HG03575 (cell line): ENCODE measurements at regions not wholly inside any gene's neighbourhood (a gene's known extent, or its start where the extent isn't known, plus 50 kb on each side); places are given as distances from the start of the nearest gene placed in this dataset.

Experiments
- ATAC-seq: cut with Tn5 transposase; IDR thresholded peaks from one replicate; pipeline ENCODE4 v1.9.1; 2021; ENCODE audit not compliant: unreplicated experiment, insufficient number of reproducible peaks, low FRiP score; ENCODE audit errors: extremely low read depth

GRCh38 chr15:39456582-39457330, 124.1 kb upstream of the THBS1 start:
- ATAC-seq: no peak

GRCh38 chr15:39458131-39458530, 122.7 kb upstream of the THBS1 start:
- no peak for ATAC-seq

GRCh38 chr15:39459548-39459947, 121.3 kb upstream of the THBS1 start:
- ATAC-seq: no peak

DNA sequence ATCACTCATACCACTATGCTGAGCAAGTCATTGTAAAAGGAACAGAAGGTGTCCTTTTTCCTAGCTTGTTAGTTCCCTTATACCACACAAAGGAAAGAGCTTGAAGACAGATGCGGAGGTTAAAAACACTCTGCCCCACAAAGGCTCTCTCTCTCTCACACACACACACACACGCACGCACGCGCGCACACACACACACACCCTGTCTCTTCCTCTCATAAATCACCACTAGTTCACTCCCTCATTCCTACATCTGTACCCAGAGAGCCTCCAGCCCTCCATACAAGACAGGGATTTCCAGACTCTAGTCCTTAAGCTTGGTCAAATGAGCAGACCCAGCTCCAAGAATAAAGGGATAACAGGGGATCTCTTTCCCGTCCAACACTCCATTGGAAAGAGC, 120.1 kb upstream of the THBS1 start:
- ATAC-seq: no peak

DNA sequence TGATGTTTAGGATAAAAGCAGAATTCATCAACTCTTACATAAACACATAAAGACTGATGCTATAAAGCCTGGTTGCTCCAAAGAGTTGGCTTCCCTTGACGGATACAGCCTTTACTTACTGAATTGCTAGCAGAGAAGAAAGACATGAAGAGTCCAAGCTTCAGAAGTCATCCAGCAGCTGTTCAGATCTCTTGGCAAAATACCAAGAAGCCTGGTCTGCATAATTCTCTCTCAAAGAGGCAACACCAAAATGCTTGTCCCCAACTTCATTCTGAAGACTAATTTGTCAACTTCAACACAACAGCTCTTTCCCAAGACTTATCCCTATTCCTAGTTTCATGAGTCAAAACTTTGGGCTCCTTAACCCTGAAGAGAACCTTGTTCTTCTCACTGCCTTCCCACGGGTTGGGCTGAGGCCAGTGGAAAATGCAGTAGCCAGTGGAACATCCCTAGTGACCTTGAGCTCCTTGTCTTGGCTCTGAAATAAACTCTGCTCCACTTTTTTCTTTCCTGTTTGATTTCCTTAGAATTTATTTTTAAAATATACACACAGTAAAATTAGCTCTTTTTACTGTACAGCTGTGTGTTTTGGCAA, 119.2 kb upstream of the THBS1 start:
- no peak for ATAC-seq

DNA sequence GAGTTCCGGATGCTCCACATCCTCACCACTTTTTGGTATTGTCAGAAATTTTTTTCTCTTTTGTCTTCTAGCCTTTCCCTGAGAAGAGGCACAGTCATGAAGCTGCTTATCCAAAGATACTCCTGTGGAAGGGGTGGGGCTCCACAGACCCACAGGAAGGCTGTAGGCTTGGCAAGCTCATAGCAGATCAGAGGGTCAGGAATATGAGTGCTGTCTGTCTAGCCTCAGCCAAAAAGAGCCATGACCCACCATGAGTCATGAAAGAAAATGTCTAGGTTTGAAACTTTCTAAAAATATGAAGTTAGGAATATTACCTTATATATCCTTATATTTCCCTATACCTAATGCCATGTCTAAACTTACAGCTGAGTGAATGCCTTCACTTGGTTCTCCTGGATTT, 118.2 kb upstream of the THBS1 start:
- no peak for ATAC-seq

DNA sequence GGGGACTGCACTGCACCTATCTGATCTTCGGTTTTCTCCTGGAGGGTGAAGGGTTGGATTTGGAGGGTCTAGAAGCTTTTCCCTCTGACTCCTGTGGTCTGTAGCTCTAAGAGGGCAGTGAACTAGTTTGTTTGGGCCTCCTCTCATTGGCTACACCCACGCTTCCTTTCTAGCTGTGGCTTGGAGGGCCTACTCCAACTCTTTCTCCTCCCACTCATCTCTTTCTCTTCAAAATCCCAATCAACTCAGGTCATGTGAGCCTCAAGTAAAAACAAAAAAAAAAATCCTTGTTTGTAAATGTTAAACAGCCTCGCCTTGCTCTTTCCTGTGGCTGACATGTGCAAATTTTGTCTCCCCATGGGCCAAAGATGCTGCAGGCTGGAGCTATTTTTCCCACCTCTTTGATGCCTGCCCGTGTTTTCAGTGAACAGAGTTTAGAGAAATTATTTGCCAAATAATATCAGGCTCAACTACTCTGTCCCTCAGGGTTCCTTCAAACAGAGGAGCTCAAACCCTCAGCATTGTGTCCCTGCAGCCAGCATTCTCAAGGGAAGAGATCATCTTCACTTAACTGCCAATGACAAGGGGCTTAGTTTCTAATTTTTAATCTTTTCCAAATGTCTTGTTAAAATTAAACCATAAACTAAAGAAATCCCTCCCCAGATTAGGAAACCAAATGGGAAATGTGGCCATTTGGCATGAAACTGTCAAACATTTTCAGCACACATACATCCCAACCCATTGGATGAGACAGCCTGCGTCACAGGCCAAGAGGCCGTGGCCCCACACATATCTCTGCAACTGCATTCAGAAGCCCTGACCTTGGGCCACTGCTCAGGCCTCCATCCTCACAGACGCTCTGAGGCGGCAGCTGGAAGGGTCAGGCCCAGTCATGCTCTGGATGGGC, 114.8 kb upstream of the THBS1 start:
- no peak for ATAC-seq

GRCh38 chr15:39466750-39467105, 114.2 kb upstream of the THBS1 start:
- ATAC-seq: no peak

- ATAC-seq: no peak
Measured at GRCh38 chr15:39468331-39468730, 112.5 kb upstream of the THBS1 start.

DNA sequence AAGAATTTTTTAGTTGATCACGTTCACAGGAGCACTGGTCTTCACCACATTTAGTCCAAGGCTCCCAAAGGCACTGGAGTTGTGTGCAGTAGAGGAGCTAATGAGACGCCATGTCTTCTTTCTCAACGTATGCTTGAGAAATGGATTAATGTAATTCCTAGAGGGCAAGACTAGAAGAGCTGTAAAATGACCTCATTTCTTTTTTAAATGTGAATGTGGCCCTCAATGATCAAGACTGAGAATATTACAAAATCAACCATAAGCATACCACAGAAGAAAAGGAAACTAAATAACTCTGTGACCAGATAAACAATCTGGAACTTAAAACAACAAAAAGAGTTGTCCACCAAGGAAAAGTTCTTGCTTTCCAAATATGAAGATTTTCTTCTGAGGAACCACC, 112.1 kb upstream of the THBS1 start:
- no peak for ATAC-seq

DNA sequence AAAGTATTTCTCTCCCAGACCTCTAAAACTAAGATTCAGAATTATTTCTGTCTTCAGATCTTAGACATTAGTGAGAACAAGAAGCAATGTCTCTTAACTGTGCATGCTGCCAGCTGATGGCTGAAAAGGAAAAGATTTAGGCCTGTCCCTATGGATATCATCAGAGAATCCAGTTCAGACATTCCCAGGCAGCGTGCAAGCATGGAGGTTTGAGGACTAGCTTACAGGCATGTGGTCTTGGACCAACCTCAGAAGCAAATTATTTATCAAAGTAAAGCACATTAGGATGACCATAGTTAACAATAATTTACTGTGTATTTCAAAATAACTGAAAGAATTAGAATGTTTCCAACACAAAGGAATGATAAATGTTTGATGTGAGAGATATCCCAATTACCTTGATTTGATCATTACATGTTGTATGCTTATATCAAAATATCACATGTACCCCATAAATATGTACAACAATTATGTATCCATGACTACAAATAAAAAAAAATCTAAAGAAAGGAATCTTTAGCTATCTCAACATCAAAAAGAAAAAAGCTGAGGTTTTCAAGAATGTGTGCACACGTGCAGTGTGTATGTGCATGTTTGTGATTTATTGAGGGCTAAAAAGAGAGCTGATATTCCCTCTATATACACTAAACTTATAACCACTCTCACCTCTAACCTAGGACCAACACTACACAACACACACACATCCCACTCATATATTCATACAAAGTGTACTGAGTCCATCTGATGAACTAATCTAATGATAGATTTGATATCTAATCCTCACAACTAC, 108.9 kb upstream of the THBS1 start:
- no peak for ATAC-seq

DNA sequence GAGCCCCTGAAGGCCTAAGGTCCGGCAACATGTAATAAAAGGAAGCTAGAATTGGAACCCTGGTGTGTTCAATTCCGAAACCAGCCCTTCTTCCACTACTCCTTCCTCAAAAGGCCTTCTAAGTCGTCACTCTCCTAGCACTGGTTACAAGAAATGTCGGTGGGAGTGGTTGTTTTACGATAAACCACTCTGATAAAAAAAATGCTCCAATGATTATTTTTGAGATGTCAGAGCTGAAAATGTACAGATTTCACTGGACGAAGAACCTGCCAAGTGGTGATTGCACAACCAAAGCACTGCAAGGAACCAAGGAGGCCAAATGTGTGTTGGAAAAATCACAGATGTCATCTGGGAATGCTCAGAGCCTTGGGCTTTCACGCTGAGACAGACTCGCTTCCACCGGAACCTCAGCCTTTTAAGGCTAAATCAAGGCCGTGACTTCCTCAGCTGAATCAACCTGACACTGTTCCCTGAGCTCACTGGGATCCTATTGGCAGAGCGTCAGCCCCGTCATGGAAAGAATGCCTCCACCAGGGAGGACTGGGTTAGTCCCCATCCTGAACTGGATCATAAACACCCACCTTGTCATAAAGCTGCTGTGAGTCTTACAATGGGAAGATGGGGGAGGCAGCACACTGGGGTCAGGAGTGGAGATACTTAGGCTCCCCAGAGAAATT, 108.1 kb upstream of the THBS1 start:
- no peak for ATAC-seq

- no peak for ATAC-seq
Measured at GRCh38 chr15:39473298-39473947, 107.5 kb upstream of the THBS1 start.

GRCh38 chr15:39474657-39475056, 106.2 kb upstream of the THBS1 start:
- ATAC-seq: no peak

GRCh38 chr15:39478996-39479395, 101.9 kb upstream of the THBS1 start:
- ATAC-seq: no peak

DNA sequence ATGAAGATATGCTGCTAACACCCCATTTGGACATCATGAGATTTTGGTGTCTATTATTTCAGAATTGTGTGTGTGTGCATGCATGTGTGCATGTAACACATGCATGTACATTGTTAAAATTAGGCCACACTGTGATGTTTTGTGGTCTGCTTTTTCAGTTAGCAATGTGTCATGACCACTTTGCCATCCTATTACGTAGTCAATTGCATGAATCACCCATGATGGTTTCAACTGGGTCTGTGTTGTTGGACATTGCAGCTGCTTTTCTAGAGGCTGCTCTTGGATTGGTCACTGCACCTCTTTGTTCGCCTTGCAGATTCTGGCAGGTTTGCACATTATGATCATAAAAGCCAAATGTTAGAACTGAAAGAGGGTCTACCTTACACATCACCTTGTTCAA, 101.0 kb upstream of the THBS1 start:
- no peak for ATAC-seq

- no peak for ATAC-seq
Measured at GRCh38 chr15:39482459-39482858, 98.4 kb upstream of the THBS1 start.
